ENCODE measurements at regions not wholly inside any gene's neighbourhood (a gene's known extent, or its start where the extent isn't known, plus 50 kb on each side); places are given as distances from the start of the nearest gene placed in this dataset.
A peak's percentile ranks its signal among the peaks of the same experiment; 100 is the strongest.
"Not testable (repeated sequence)": the region's sequence is repeated elsewhere in the genome, so short reads cannot be mapped to it uniquely, and the experiment has no call there.

- DNase-seq, result no peak
Measured at GRCh38 chr12:19671695-19672094, 232.4 kb downstream of the AEBP2 start.

- no peak for DNase-seq
Measured at GRCh38 chr12:19674437-19674836, 235.1 kb downstream of the AEBP2 start.

GRCh38 chr12:19675361-19675760 lies 236.1 kb downstream of the AEBP2 start:
- no peak for DNase-seq

- DNase-seq, result not testable (repeated sequence)
Measured at GRCh38 chr12:19678501-19678900, 239.2 kb downstream of the AEBP2 start.

- peak; percentile 31 for DNase-seq
Measured at GRCh38 chr12:19681007-19681406, 241.7 kb downstream of the AEBP2 start.

GRCh38 chr12:19683178-19683927 lies 244.1 kb downstream of the AEBP2 start:
- DNase-seq, result no peak

GRCh38 chr12:19687371-19687770 lies 248.1 kb downstream of the AEBP2 start:
- DNase-seq, result no peak

GRCh38 chr12:19688532-19688931 lies 249.2 kb downstream of the AEBP2 start:
- no peak for DNase-seq

- DNase-seq, result no peak
Measured at GRCh38 chr12:19689226-19689625, 249.9 kb downstream of the AEBP2 start.

- no peak for DNase-seq
Measured at GRCh38 chr12:19689801-19690472, 250.6 kb downstream of the AEBP2 start.

GRCh38 chr12:19692091-19692490 lies 252.8 kb downstream of the AEBP2 start:
- no peak for DNase-seq

GRCh38 chr12:19692566-19692965 lies 253.3 kb downstream of the AEBP2 start:
- no peak for DNase-seq

- DNase-seq, result no peak
Measured at GRCh38 chr12:19694627-19695026, 255.3 kb downstream of the AEBP2 start.

GRCh38 chr12:19695244-19696098 lies 256.2 kb downstream of the AEBP2 start:
- DNase-seq, result no peak

GRCh38 chr12:19700969-19701368 lies 261.7 kb downstream of the AEBP2 start:
- no peak for DNase-seq

GRCh38 chr12:19704966-19705365 lies 265.7 kb downstream of the AEBP2 start:
- DNase-seq, result no peak

GRCh38 chr12:19706936-19707335 lies 267.6 kb downstream of the AEBP2 start:
- DNase-seq, result no peak

- DNase-seq, result no peak
Measured at GRCh38 chr12:19707948-19708409, 268.7 kb downstream of the AEBP2 start.

GRCh38 chr12:19709889-19710288 lies 270.6 kb downstream of the AEBP2 start:
- no peak for DNase-seq

- no peak for DNase-seq
Measured at GRCh38 chr12:19710811-19711793, 271.8 kb downstream of the AEBP2 start.

GRCh38 chr12:19712041-19712440 lies 272.7 kb downstream of the AEBP2 start:
- no peak for DNase-seq

- DNase-seq, result no peak
Measured at GRCh38 chr12:19718401-19718800, 279.1 kb downstream of the AEBP2 start.

Measured in NCI-H1436 (cell line).